Activated T-cell treated with anti-CD3 and anti-CD28 coated beads, Interleukin-2, amount 50 U/mL, for 72 hours (primary cell): ENCODE measurements at regions not wholly inside any gene's neighbourhood (a gene's known extent, or its start where the extent isn't known, plus 50 kb on each side); places are given as distances from the start of the nearest gene placed in this dataset.
"Not testable (repeated sequence)": the region's sequence is repeated elsewhere in the genome, so short reads cannot be mapped to it uniquely, and the experiment has no call there.

Experiments used
- ATAC-seq, 2 donors: fragments of 150-1000 bp; cut with Tn5 transposase; replicated peaks in 1 of 2; 2 replicates each; pipeline ENCODE4 v1.10.0; 2021; ENCODE audit warnings: moderate library complexity in 2 of 2, mild to moderate bottlenecking in 1 of 2
- DNase-seq, 2 donors: peaks; one replicate each; pipeline ENCODE4 v3.0.0; 2021 to 2022; ENCODE audit warnings: mixed read lengths in 1 of 2
- H3K27ac Mint-ChIP-seq: one replicate; pipeline ENCODE4 v1.8.0; 2022; ENCODE audit warnings: mild to moderate bottlenecking, moderate library complexity, mixed read lengths
- H3K27me3 Mint-ChIP-seq: one replicate; pipeline ENCODE4 v1.8.0; 2022; ENCODE audit warnings: low read depth, mixed read lengths
- H3K36me3 Mint-ChIP-seq, 2 donors: one replicate each; pipeline ENCODE4 v1.8.0; 2022; ENCODE audit warnings: mixed read lengths in 2 of 2, mild to moderate bottlenecking in 1 of 2; ENCODE audit not compliant: insufficient read depth in 2 of 2
- H3K4me1 Mint-ChIP-seq: one replicate; pipeline ENCODE4 v1.8.0; 2022; ENCODE audit warnings: low read depth, mixed read lengths
- H3K4me3 Mint-ChIP-seq, 2 donors: one replicate each; pipeline ENCODE4 v1.8.0; 2022; ENCODE audit warnings: mild to moderate bottlenecking in 2 of 2, mixed read lengths in 2 of 2, moderate library complexity in 2 of 2
- H3K9me3 Mint-ChIP-seq, 2 donors: one replicate each; pipeline ENCODE4 v1.8.0; 2022; ENCODE audit warnings: mixed read lengths in 2 of 2

DNA sequence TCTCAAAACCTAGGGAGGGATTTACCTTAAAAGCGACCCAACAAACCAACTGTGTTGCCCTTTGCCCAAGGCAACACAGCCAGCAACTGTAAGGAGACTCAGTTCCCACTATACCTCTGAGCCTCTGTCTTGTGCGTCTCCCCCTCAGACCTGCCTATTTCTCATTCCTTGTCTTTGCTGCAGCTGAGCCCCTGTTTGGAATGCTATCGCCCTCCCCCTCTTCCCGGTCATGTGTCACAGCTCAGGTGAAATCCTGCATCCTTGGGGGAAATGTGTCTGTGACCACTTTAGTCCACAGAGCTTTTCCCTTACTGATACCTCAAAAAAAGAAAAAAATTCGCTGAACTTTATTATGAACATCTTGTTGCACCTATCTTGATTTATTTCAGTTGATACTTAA, 52.0 kb upstream of the LRIG1 start:
- Mint-ChIP-seq H3K9me3 (no peaks in the 10 kb centered on the region), H3K27ac (no peak overlapping the region), H3K27me3 (peaks cover 6% of the 10 kb centered on the region), H3K36me3 (no peaks in the 10 kb centered on the region), H3K4me1 (no peaks in the 10 kb centered on the region), H3K4me3 (no peak overlapping the region)
- DNase-seq (no peak), ATAC-seq (no peak)

DNA sequence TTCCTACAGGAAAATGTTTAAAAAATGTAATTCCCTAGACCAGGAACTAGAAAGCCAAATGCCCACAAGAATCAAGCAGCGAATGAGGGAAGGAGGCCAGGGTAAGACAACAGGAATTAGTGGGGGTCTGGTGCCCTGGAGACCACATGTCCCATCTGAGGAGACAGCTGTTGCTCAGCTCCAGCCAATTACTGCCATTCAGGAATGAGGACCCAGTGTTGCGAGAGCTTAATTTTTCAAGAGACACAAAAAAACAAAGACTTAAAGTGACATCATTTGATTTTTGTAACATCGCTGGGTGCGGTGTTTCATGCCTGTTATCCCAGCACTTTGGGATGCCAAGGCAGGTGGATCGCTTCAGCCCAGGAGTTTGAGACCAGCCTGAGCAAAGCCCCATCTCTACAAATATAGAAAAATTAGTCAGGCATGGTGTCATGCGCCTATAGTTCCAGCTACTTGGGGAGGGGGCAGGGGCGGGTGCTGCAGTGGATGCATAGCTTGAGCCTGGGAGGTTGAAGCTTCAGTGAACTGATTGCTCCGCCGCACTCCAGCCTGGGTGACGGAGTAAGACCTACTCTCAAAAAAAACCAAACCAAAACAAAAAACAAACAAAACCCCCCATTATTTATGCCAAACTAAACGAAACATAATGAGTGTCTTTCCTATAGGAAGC, 52.8 kb upstream of the LRIG1 start:
- Mint-ChIP-seq H3K27me3 (peaks cover 6% of the 10 kb centered on the region), H3K9me3 (no peaks in the 10 kb centered on the region), H3K4me3 (no peak overlapping the region), H3K4me1 (no peaks in the 10 kb centered on the region), H3K36me3 (no peaks in the 10 kb centered on the region), H3K27ac (no peak overlapping the region)
- DNase-seq = no peak
- ATAC-seq = no peak

DNA sequence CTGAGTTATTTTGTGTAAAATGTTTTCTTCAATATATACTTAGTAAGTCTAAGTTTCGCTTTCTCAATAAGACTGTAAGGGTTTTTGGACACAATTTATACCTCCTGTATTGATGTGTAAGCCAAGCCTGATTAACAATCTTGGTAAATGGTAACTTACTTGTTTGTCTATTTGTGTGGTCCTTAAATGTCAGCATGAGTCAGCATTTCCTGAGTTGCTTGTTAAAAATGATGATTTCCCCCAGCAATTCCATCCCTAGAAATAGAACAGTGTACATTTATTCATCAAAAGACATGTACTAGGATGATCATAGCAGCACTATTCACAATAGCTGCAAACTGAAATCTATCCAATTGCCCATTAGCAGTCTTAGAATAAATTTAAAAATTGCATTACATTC, 53.4 kb upstream of the LRIG1 start:
- Mint-ChIP-seq H3K4me3 (no peak overlapping the region), H3K27ac (no peak overlapping the region), H3K9me3 (peaks cover 0 to 1% of the 10 kb centered on the region in 2 donors), H3K4me1 (no peaks in the 10 kb centered on the region), H3K27me3 (peaks cover 6% of the 10 kb centered on the region), H3K36me3 (peaks cover 0 to 2% of the 10 kb centered on the region in 2 donors)
- ATAC-seq = no peak
- DNase-seq = no peak

DNA sequence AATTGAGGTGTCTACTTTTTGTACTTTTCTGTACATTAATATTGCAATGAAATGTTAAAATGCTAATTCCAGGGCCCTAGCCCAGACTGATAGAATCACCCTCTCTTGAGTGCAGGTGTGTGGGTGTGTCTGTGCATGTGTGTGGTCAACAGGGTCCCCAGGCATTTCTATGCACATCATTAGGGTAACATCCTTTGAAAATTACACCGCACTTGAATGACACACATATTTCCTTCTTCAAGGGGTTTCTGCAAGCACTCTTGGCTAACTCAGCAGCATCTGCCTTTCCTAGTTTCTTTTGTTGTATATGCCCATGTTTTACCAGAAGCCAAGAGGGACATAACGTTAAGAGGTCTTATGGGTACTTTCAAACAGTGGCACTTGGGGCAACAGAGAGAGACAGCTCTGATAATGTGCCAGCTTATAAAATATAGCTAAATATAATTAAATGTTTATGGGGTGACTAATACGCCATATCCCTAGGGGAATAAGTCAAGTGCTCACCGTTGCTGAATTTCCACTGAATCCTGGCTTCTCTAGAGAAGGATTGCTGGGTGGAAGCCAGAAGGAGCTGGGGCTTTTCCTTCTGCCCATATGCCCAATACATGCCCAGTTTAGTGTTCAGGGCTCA, 54.5 kb upstream of the LRIG1 start:
- peaks cover 2% of the 10 kb centered on the region in 2 donors for H3K36me3 Mint-ChIP-seq
- no peak for ATAC-seq
- H3K9me3 Mint-ChIP-seq = peaks cover 0 to 2% of the 10 kb centered on the region in 2 donors
- H3K27me3 Mint-ChIP-seq = peaks cover 6% of the 10 kb centered on the region
- no peak overlapping the region for H3K27ac Mint-ChIP-seq
- H3K4me1 Mint-ChIP-seq = no peaks in the 10 kb centered on the region
- no peak overlapping the region for H3K4me3 Mint-ChIP-seq
- DNase-seq = no peak

DNA sequence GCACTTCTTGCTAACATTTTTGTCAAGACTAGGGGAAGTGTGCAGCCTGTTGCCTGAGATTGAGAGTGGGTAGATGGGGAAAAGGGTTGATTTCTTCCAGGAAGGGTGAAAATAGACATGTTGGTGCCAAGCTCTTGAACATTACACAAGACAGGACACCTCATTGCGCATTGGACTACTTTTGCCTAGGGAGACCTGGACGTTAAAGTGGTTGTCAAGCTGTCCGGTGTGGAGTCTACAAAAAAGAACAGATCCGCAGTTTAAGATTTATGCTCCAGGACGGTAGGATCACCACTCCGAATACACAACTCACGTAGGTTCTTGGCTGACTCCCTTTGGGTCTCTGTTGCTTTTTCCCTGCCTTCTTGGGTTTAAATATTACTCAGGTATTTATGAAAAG, 56.3 kb upstream of the LRIG1 start:
- H3K27ac Mint-ChIP-seq = no peak overlapping the region
- DNase-seq (no peak), ATAC-seq (no peak)
- peaks cover 6% of the 10 kb centered on the region for H3K27me3 Mint-ChIP-seq
- peaks cover 2 to 6% of the 10 kb centered on the region in 2 donors for H3K36me3 Mint-ChIP-seq
- H3K4me3 Mint-ChIP-seq = no peak overlapping the region
- peaks cover 0 to 6% of the 10 kb centered on the region in 2 donors for H3K9me3 Mint-ChIP-seq
- no peaks in the 10 kb centered on the region for H3K4me1 Mint-ChIP-seq

DNA sequence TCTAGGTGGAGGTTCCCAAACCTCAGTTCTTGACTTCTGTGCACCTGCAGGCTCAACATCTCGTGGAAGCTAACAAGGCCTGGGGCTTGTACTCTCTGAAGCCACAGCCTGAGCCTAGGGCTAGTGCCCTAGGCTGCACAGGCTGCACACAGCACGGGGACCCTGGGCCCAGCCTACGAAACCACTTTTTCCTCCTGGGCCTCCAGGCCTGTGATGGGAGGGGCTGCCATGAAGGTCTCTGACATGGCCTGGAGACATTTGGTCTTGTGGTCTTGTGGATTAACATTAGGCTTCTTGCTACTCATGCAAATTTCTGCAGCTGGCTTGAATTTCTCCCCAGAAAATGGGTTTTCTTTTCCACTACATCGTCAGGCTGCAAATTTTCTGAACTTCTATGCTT, 59.1 kb upstream of the LRIG1 start:
- not testable (repeated sequence) for H3K27me3 Mint-ChIP-seq, H3K27ac Mint-ChIP-seq, H3K9me3 Mint-ChIP-seq, ATAC-seq, H3K36me3 Mint-ChIP-seq, H3K4me1 Mint-ChIP-seq, DNase-seq, H3K4me3 Mint-ChIP-seq

DNA sequence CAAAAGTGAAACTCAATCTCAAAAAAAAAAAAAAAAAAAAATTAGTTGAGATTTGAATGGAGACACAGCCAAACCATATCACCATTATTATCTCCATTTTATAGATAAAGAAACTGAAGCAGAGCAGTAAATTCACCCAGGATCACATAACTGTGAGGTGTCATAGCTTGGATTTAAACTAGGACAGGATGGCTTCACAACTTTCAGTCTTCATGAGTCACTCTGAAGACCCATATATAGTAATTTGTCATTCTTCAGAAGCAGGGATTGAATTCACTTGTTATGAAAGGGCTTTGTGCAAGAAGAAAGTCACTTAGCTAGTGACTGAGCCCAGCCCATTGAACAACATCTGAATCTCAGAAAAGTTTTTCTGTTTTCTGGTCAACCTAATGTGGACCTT, 60.5 kb upstream of the LRIG1 start:
- Mint-ChIP-seq H3K9me3 (peaks cover 0 to 6% of the 10 kb centered on the region in 2 donors), H3K27ac (no peak overlapping the region), H3K27me3 (no peaks in the 10 kb centered on the region), H3K36me3 (peaks cover 2 to 6% of the 10 kb centered on the region in 2 donors), H3K4me1 (no peaks in the 10 kb centered on the region), H3K4me3 (no peak overlapping the region)
- ATAC-seq = peak; percentile 67 to 84
- no peak for DNase-seq

DNA sequence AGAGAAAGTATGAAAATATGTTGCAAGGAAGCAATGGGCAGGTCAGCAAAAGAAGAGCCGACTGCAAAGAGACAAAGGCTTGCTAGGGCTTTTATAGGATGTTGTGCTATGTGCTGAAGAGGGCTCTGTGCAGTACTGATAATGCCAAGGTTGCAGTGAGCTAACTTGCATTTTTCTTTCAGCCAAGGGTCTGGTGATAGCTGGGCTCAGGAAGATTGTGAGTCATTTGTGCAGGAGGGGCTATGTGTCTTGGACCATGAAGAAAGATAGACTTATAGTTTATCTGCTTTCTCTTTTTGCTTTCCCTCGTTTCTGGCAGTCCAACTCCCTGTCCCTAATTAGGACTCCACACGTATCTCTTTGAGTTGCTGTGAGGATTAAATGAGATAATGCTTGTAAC, 64.5 kb upstream of the LRIG1 start:
- Mint-ChIP-seq H3K27me3 (no peaks in the 10 kb centered on the region), H3K27ac (no peak overlapping the region), H3K4me1 (no peaks in the 10 kb centered on the region), H3K4me3 (no peak overlapping the region), H3K9me3 (peaks cover 0 to 4% of the 10 kb centered on the region in 2 donors), H3K36me3 (peaks cover 0 to 4% of the 10 kb centered on the region in 2 donors)
- DNase-seq = no peak
- no peak for ATAC-seq

DNA sequence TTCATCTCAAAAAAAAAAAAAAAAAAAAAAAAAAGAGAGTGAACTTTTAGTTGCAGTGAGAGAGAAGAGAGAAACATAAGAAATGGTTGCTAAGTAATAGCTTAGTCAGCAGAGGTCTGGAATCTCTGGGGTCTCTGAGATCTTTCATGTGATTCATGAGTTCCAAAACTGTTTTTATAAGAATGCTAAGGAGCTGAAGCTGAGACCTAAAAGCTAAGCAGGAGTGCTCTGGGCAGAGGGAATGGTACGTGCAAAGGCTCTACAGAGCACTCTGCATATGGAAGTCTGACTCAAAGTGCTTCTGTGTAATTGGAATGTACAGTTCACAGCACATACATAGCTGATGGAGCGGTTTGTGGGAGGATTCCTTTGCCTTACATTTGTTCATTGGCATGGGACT, 66.3 kb upstream of the LRIG1 start:
- DNase-seq (no peak), ATAC-seq (no peak)
- H3K4me3 Mint-ChIP-seq = no peak overlapping the region
- H3K27ac Mint-ChIP-seq = no peak overlapping the region
- H3K9me3 Mint-ChIP-seq = no peaks in the 10 kb centered on the region
- H3K36me3 Mint-ChIP-seq = no peaks in the 10 kb centered on the region
- no peaks in the 10 kb centered on the region for H3K4me1 Mint-ChIP-seq
- H3K27me3 Mint-ChIP-seq = no peaks in the 10 kb centered on the region

DNA sequence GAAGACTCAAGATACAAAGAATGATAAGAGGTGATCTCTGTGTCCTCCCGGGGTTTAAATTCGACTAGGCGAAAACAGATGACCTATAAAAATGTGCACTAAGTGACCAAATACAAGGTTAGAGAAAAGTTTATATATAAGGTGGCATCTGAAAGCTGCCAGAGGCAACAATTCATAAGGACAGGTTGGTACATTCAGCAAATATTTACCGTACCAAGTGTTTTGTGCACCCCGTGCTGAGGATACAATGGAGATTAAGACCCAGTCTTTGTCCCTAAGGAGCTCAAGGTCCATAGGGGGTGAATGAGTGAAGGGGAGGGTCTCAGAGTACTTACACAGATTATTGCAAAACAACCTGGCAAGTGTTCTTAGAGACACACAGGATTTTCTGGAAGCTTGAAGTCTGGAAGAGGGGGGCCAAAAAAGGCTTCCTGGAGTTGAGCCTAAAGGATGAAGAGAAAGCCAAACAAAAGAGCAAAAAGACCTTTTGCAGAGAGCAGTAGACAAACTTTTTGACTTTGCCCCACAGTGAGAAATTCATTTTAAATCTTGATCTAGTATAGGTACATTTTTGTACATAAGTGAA, 71.4 kb upstream of the LRIG1 start:
- no peak for ATAC-seq
- Mint-ChIP-seq H3K4me3 (no peak overlapping the region), H3K9me3 (no peaks in the 10 kb centered on the region), H3K4me1 (no peaks in the 10 kb centered on the region), H3K27me3 (no peaks in the 10 kb centered on the region), H3K27ac (no peak overlapping the region), H3K36me3 (no peaks in the 10 kb centered on the region)
- no peak for DNase-seq

DNA sequence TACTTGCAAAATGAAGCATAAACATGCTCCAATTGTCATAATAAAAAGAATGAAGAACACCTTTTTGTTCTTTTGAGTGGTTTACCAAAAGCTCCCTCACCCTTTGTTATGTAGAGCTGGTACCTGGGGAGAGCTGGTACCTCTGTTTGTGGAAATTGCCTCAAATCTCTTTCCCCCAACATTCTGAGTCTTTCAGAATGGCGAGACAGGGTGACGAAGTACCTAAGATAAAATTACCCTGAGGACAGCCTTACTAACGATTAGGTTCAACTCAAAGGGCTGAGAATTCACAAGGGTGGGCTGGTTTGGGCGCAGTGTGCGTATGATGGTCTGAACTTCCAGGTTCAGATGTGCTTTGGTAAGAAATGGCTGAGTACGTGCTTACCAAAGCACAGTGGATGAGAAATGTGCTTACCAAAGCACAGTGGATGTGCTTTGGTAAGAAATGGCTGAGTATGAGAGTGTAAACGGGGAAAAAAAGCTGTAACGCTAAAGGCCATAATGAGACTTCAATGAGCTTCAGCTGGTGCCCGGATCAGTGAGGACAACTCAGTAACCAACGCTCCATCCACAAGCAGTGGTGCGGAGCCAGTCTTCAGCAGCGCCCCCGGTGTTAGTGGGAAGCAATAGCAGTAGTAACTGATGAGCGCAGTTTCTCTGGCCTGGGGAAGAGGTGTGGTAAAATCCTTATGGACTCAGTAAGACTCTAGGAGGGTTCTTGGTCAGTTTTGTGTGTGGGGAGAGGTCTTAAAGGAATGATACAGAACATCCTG, 72.3 kb upstream of the LRIG1 start:
- Mint-ChIP-seq H3K27ac (no peak overlapping the region), H3K9me3 (no peaks in the 10 kb centered on the region), H3K4me1 (no peaks in the 10 kb centered on the region), H3K27me3 (peaks cover under 1% of the 10 kb centered on the region), H3K4me3 (no peak overlapping the region), H3K36me3 (no peaks in the 10 kb centered on the region)
- ATAC-seq (no peak), DNase-seq (peak in 1 of 2 donors; percentile 2)

DNA sequence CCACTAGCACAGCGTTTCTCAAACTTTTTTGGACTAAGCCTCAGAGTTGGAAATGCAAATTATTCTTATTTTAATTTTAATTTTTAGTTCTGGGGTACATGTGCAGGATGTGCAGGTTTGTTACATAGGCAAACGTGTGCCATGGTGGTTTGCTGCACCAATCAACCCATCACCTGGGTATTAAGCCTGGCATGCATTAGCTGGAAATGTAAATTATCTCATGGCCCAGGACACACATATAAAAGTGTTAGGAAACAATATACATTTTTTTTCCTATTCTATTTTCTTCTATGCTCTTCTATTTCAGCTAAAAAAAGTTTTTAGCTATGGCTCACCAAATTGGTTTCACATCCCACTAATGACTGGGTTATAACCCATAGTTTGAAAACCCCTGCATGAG, 73.3 kb upstream of the LRIG1 start:
- ATAC-seq (no peak), DNase-seq (no peak)
- Mint-ChIP-seq H3K27ac (no peak overlapping the region), H3K9me3 (peaks cover 3 to 5% of the 10 kb centered on the region in 2 donors), H3K4me3 (no peak overlapping the region), H3K27me3 (peaks cover 10% of the 10 kb centered on the region), H3K4me1 (no peaks in the 10 kb centered on the region), H3K36me3 (peaks cover 3 to 4% of the 10 kb centered on the region in 2 donors)
